AG04450 (cell line): ENCODE measurements at regions not wholly inside any gene's neighbourhood (a gene's known extent, or its start where the extent isn't known, plus 50 kb on each side); places are given as distances from the start of the nearest gene placed in this dataset.

Experiments used
- CTCF ChIA-PET: fragments of 300-600, 350-600 bp; formaldehyde crosslinking; extraction: SDS; loops from one replicate; lab custom pipeline; 2022; ENCODE audit warnings: antibody characterized with exemption, inconsistent platforms; lab: Charles Lee
- POLR2A ChIA-PET: fragments of 350-600 bp; formaldehyde crosslinking; extraction: SDS; loops from one replicate; lab custom pipeline; 2021; ENCODE audit warnings: antibody characterized with exemption, inconsistent platforms; lab: Yijun Ruan, JAX
- DNase-seq: peaks from one replicate; pipeline ENCODE4 v3.0.0-alpha.2; 2011; ENCODE audit warnings: low read depth, low spot score
- H3K27ac ChIP-seq: one replicate; pipeline ENCODE4 v1.5.1; 2012; ENCODE audit warnings: low read depth, low read length, control low read depth
- H3K27me3 ChIP-seq: one replicate; pipeline ENCODE4 v1.6.0; 2012; ENCODE audit warnings: low read length; ENCODE audit not compliant: control insufficient read depth, insufficient read depth
- H3K4me3 ChIP-seq: 2 replicates; pipeline ENCODE4 v1.5.1; 2011; ENCODE audit warnings: mild to moderate bottlenecking, low read depth, low read length, control low read depth
- H3K9me3 ChIP-seq: 2 replicates; pipeline ENCODE4 v1.5.1; 2012; ENCODE audit warnings: low read length; ENCODE audit not compliant: control insufficient read depth, insufficient read depth
- CTCF ChIP-seq: IDR thresholded peaks from 2 replicates; pipeline ENCODE4 v1.5.1; 2011; ENCODE audit warnings: low read depth, low read length, control low read depth, inconsistent platforms

DNA sequence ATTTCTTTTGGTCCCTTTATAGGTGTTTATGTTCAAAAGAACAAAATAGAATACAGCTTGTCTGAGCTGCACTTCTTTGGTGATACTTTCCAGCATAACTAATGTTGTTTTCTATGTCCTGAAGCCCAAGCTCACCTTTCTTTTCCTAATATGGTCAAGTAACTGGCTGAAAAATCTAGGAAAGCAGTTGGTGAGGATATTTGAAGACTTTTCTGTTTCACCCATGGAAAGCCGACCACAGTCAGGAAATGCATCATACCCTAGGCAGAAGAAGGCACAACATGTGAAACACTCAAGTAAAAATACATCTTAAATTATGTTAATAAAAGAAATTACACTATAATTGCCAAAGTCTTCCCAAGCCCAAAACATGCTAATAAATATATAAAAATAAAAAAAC, 337.0 kb downstream of the PDGFC start:
- Histone ChIP-seq H3K4me3 (no peak overlapping the region), H3K27me3 (no peaks in the 10 kb centered on the region), H3K9me3 (no peaks in the 10 kb centered on the region), H3K27ac (no peak overlapping the region)
- ChIA-PET POLR2A (no interaction called here), CTCF (no interaction called here)
- TF ChIP-seq CTCF = no peak
- DNase-seq = no peak

- H3K4me3 ChIP-seq = no peak overlapping the region
- POLR2A ChIA-PET = no interaction called here
- no peak for TF ChIP-seq CTCF
- DNase-seq = no peak
- CTCF ChIA-PET = no interaction called here
- no peak overlapping the region for H3K27ac ChIP-seq
- H3K27me3 ChIP-seq = no peaks in the 10 kb centered on the region
- no peaks in the 10 kb centered on the region for H3K9me3 ChIP-seq
Measured at GRCh38 chr4:156633847-156634246, 337.8 kb downstream of the PDGFC start.

DNA sequence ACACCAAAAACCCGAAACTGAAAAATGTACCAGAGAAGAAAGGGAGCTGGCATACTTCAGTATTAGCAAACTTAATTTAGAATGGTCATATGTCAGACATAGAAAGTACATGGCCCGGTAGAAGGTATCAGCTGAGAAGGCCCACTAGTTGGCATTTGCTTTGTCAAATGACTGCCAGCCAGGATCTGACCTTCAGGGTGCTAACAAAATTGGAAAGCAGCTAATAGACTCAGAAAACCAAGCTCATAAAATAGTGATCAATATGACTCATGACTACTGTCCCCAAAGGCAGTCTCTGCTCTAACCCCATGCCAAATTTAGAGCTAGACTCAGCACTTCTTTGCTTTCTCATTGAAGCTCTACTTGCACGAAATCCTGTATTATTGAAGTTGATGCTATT, 342.7 kb downstream of the PDGFC start:
- TF ChIP-seq CTCF = no peak
- POLR2A ChIA-PET = no interaction called here
- no peak overlapping the region for H3K27ac ChIP-seq

GRCh38 chr4:156623376-156623775, 348.2 kb downstream of the PDGFC start:
- Histone ChIP-seq H3K4me3 (no peak overlapping the region), H3K9me3 (no peaks in the 10 kb centered on the region), H3K27me3 (no peaks in the 10 kb centered on the region), H3K27ac (no peak overlapping the region)
- CTCF ChIA-PET = no interaction called here
- no peak for DNase-seq
- POLR2A ChIA-PET = no interaction called here
- no peak for TF ChIP-seq CTCF

More for the DNA sequence above, 342.7 kb downstream of the PDGFC start:
- Histone ChIP-seq H3K27me3 (no peaks in the 10 kb centered on the region), H3K4me3 (no peak overlapping the region), H3K9me3 (no peaks in the 10 kb centered on the region)
- CTCF ChIA-PET = no interaction called here
- no peak for DNase-seq

- Histone ChIP-seq H3K4me3 (no peak overlapping the region), H3K9me3 (no peaks in the 10 kb centered on the region), H3K27me3 (no peaks in the 10 kb centered on the region), H3K27ac (no peak overlapping the region)
- ChIA-PET CTCF (interaction anchor here (1.0 kb wide), 1 partner anchor 325 kb away, joined by 3 read pairs; no protein-coding TSS in a partner anchor), POLR2A (no interaction called here)
- DNase-seq = no peak
- TF ChIP-seq CTCF = no peak
Measured at GRCh38 chr4:156620786-156621185, 350.8 kb downstream of the PDGFC start.
